HCT116 (cell line): ENCODE measurements at regions not wholly inside any gene's neighbourhood (a gene's known extent, or its start where the extent isn't known, plus 50 kb on each side); places are given as distances from the start of the nearest gene placed in this dataset.
A peak's percentile ranks its signal among the peaks of the same experiment; 100 is the strongest.

Experiments
- ATAC-seq: fragments of 200-7000 bp; cut with Tn5 transposase; 2 replicates; pipeline ENCODE4 v1.9.1; 2020; ENCODE audit warnings: mild to moderate bottlenecking, moderate library complexity
- BruUV-seq: library from RNA; stranded (reverse); fragments of 400-500 nt; replicated peaks from 2 replicates; lab custom pipeline; 2021; lab: Mats Ljungman, UMichigan
- CTCF ChIA-PET: fragments of 300-600 bp; sonication (Branson Sonifier 250); formaldehyde crosslinking; loops from one replicate; lab custom pipeline; 2021; ENCODE audit warnings: antibody characterized with exemption; lab: Charles Lee
- POLR2A ChIA-PET: fragments of 300-600, 350-600 bp; sonication (Branson Sonifier 250); formaldehyde crosslinking; loops from one replicate; lab custom pipeline; 2021; ENCODE audit warnings: antibody characterized with exemption; lab: Charles Lee
- RAD21 ChIA-PET, 2 experiments: fragments of 300-600 bp; sonication (Branson Sonifier 250); formaldehyde crosslinking; loops; one replicate each; lab custom pipeline; 2023; ENCODE audit warnings: low total read pairs in 2 of 2; ENCODE audit not compliant: uncharacterized antibody in 2 of 2, unreplicated experiment in 2 of 2, low non-redundant PET in 1 of 2; lab: Charles Lee
- DNase-seq: peaks from one replicate; pipeline ENCODE4 v3.0.0-alpha.2; 2010; ENCODE audit warnings: low read depth, low spot score
- H2AFZ ChIP-seq: fragments of 200-600 bp; shearing (Covaris generic), sonication (generic); 2 replicates; pipeline ENCODE4 v1.6.1; 2017; ENCODE audit warnings: low read depth, mixed run types, mixed read lengths, antibody characterized with exemption, low read length; ENCODE audit not compliant: poor library complexity, severe bottlenecking
- H3K27ac ChIP-seq: 2 replicates; pipeline ENCODE4 v1.5.1; 2012; ENCODE audit warnings: low read depth, low read length
- H3K27me3 ChIP-seq: fragments of 200-600 bp; sonication (generic); 2 replicates; pipeline ENCODE4 v1.6.1; 2016; ENCODE audit warnings: mixed run types, low read length, mixed read lengths; ENCODE audit not compliant: insufficient read depth
- H3K36me3 ChIP-seq, 2 experiments: fragments of 200-500 bp in 1 of 2; fragments of 200-600 bp in 1 of 2; sonication (Bioruptor generic) in 1 of 2; sonication (generic) in 1 of 2; 2 replicates each; pipeline versions ENCODE4 v1.5.1 to v1.6.1; 2014 to 2016; ENCODE audit warnings: low read length in 2 of 2, inconsistent platforms in 1 of 2, mixed read lengths in 1 of 2, mixed run types in 1 of 2; ENCODE audit not compliant: insufficient read depth in 2 of 2, control insufficient read depth in 1 of 2
- H3K4me1 ChIP-seq, 2 experiments: fragments of 200-600 bp in 1 of 2; sonication (generic) in 1 of 2; 2 replicates each; pipeline versions ENCODE4 v1.5.1 to v1.6.1; 2012 to 2017; ENCODE audit warnings: low read length in 2 of 2, inconsistent platforms in 1 of 2, mild to moderate bottlenecking in 1 of 2, mixed read lengths in 1 of 2, mixed run types in 1 of 2, moderate library complexity in 1 of 2; ENCODE audit not compliant: insufficient read depth in 2 of 2, control insufficient read depth in 1 of 2
- H3K4me2 ChIP-seq: fragments of 200-600 bp; sonication (generic); 2 replicates; pipeline ENCODE4 v1.6.1; 2017; ENCODE audit warnings: mixed run types, low read length, mixed read lengths
- H3K4me3 ChIP-seq, 2 experiments: fragments of 200-600 bp in 1 of 2; sonication (generic) in 1 of 2; replicated peaks in 1 of 2; 2 replicates each; pipeline ENCODE4 v1.5.1; 2011 to 2016; ENCODE audit warnings: low read length in 2 of 2, control low read depth in 1 of 2, low read depth in 1 of 2, mild to moderate bottlenecking in 1 of 2, mixed read lengths in 1 of 2, mixed run types in 1 of 2
- H3K79me2 ChIP-seq: fragments of 200-600 bp; sonication (generic); 2 replicates; pipeline ENCODE4 v1.6.1; 2017; ENCODE audit warnings: mild to moderate bottlenecking, mixed run types, low read length, moderate library complexity, mixed read lengths; ENCODE audit not compliant: insufficient read depth
- H3K9ac ChIP-seq: fragments of 200-600 bp; sonication (generic); 2 replicates; pipeline ENCODE4 v1.6.1; 2016; ENCODE audit warnings: low read length, mixed read lengths
- H3K9me2 ChIP-seq: fragments of 200-600 bp; sonication (generic), shearing (Covaris generic); 2 replicates; pipeline ENCODE4 v1.6.1; 2017; ENCODE audit warnings: mixed run types, mild to moderate bottlenecking, moderate library complexity; ENCODE audit not compliant: insufficient read depth
- H3K9me3 ChIP-seq, 2 experiments: fragments of 200-500 bp in 1 of 2; fragments of 200-600 bp in 1 of 2; sonication (Bioruptor generic) in 1 of 2; sonication (generic) in 1 of 2; 2 replicates each; pipeline ENCODE4 v1.6.1; 2014 to 2017; ENCODE audit warnings: low read length in 2 of 2, mixed read lengths in 2 of 2, inconsistent platforms in 1 of 2, low read depth in 1 of 2, mild to moderate bottlenecking in 1 of 2, mixed run types in 1 of 2, moderate library complexity in 1 of 2; ENCODE audit not compliant: control insufficient read depth in 1 of 2, insufficient read depth in 1 of 2
- H4K20me1 ChIP-seq: fragments of 200-600 bp; sonication (generic), shearing (Covaris generic); 2 replicates; pipeline ENCODE4 v1.6.1; 2017; ENCODE audit warnings: mixed run types, mild to moderate bottlenecking, moderate library complexity; ENCODE audit not compliant: insufficient read depth
- CEBPB ChIP-seq: IDR thresholded peaks from 2 replicates; pipeline ENCODE4 v1.6.1; 2012; ENCODE audit warnings: low read depth
- EGR1 ChIP-seq: IDR thresholded peaks from 2 replicates; pipeline ENCODE4 v1.6.1; 2012; ENCODE audit warnings: low read depth
- FOSL1 ChIP-seq: IDR thresholded peaks from 2 replicates; pipeline ENCODE4 v1.6.1; 2012; ENCODE audit warnings: low read depth
- POLR2AphosphoS5 ChIP-seq: IDR thresholded peaks from 2 replicates; pipeline ENCODE4 v1.6.1; 2011; ENCODE audit warnings: mild to moderate bottlenecking, low read depth, low read length, moderate library complexity
- RAD21 ChIP-seq: IDR thresholded peaks from 2 replicates; pipeline ENCODE4 v1.6.1; 2012; ENCODE audit warnings: low read depth, mild to moderate bottlenecking
- SIN3A ChIP-seq: IDR thresholded peaks from 2 replicates; pipeline ENCODE4 v1.6.1; 2012; ENCODE audit warnings: low read depth
- TCF7L2 ChIP-seq: IDR thresholded peaks from 2 replicates; pipeline ENCODE4 v1.7.0; 2011; ENCODE audit warnings: borderline replicate concordance, inconsistent platforms; ENCODE audit not compliant: insufficient read depth, insufficient read length; ENCODE audit errors: extremely low read depth
- YY1 ChIP-seq: IDR thresholded peaks from 2 replicates; pipeline ENCODE4 v1.6.1; 2011; ENCODE audit warnings: low read length, low read depth, moderate library complexity, mild to moderate bottlenecking; ENCODE audit not compliant: insufficient replicate concordance; ENCODE audit errors: extremely low read depth
- intact Hi-C: fragments of 100-400 bp; cut with micrococcal nuclease; formaldehyde crosslinking; loops from 2 replicates; pipeline ENCODE4 v1.10.0; 2022

DNA sequence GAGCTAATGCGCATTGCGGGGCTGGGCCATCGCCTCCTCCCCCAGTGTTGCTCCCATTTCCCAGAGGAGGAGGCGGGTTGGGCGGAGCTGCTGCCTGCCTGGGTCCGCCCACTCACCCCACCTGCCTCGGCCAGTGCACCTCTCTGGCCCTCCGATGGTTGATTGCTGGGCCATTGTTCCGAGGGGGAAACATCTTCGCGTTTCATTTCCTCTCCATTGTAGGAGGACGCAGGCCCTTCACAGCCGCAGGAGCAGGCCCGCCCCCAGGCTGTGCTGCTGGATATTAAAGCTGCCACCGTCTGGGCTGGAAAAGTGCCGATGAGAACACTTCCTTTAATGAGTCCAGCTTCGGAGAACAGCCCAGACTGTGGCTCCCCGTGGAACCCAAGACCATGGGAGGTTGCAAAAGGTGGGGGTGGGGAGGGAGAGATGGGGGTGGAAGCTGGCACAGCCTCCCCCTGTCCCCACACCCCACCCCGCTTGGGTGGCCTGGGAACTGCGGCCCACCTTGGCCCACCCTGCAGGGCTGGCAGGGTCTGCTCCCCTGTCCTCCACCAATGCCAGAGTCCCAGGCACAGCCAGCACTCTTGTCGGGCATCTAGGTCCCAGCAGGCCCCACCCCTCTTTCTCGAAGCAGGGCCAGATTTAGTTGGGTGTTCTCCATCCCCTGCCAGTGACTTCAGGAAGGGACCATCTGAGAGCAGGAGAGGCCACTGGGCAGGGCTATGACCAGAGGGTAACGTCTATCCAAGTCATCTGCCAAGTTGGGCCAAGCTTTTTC, 96.6 kb downstream of the ADRA2C start:
- H3K4me3 ChIP-seq = peak overlapping the region; percentile 15 to 21; a peak in 3 of 4 replicates
- no peaks in the 10 kb centered on the region for H3K36me3 ChIP-seq
- no peak overlapping the region for H3K9ac ChIP-seq
- no TSS peak for BruUV-seq
- ChIA-PET CTCF (no interaction called here), POLR2A (no interaction called here)
- ATAC-seq (peak; percentile 83), DNase-seq (no peak)
- peaks cover 20% of the 10 kb centered on the region for H3K27me3 ChIP-seq
- H3K27ac ChIP-seq = peak overlapping the region; percentile 26; the same call in 1 of the 2 replicates
- no peaks in the 10 kb centered on the region for H3K79me2 ChIP-seq
- no peaks in the 10 kb centered on the region for H3K9me2 ChIP-seq
- peak overlapping the region; percentile 59 for H3K4me2 ChIP-seq
- H4K20me1 ChIP-seq = no peaks in the 10 kb centered on the region
- TF ChIP-seq POLR2AphosphoS5 (no peak), EGR1 (peak; percentile 69; the same call in 1 of the 2 replicates), FOSL1 (no peak), CEBPB (no peak), YY1 (no peak), SIN3A (no peak), RAD21 (no peak), TCF7L2 (no peak)
- TF ChIP-seq, all 23 proteins: peak for 1
- Histone ChIP-seq H3K9me3 (no peaks in the 10 kb centered on the region), H3K4me1 (peaks cover 3 to 10% of the 10 kb centered on the region in 2 experiments; a peak in 2 of 4 replicates), H2AFZ (no peak overlapping the region)
- RAD21 ChIA-PET = no interaction called here
- intact Hi-C loops = no loop called here
